ENCODE measurements at regions not wholly inside any gene's neighbourhood (a gene's known extent, or its start where the extent isn't known, plus 50 kb on each side); places are given as distances from the start of the nearest gene placed in this dataset.

DNA sequence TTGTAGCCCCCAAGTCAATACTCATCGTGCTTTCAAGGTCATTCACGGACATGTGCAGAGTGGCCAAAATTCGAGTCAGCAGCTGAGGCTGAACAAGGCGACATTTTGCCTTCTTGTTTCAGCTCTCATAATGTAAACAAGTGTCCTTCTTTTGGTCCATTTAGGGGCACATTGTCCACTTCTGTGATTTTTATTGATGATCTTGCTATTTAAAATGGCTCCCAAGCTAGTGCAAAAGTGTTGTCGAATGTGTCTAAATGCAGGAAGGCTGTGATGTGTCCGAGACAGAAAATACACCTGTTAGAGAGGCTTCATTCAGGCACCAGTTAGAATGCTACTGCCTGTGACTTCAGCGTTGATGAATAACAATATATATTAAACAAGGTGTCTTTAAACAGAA, 405.9 kb downstream of the IRS2 start:
- no CpG with 5 or more reads among the region's 7 CpGs for WGBS (ENCODE audit: insufficient coverage, low lambda C conversion rate)
- H3K4me3 ChIP-seq (ENCODE audit: low read length) = no peak overlapping the region
- DNase-seq = no peak
- H3K9me3 ChIP-seq (ENCODE audit: control insufficient read depth, low read depth, low read length) = no peaks in the 10 kb centered on the region
- H3K36me3 ChIP-seq (ENCODE audit: control insufficient read depth, insufficient read depth, low read length) = no peaks in the 10 kb centered on the region
- no peak overlapping the region for H3K27ac ChIP-seq (ENCODE audit: low read length)
- H3K4me1 ChIP-seq (ENCODE audit: control insufficient read depth, insufficient read depth, low read length) = no peaks in the 10 kb centered on the region
- H3K27me3 ChIP-seq (ENCODE audit: control insufficient read depth, insufficient read depth, low read length) = no peaks in the 10 kb centered on the region

DNA sequence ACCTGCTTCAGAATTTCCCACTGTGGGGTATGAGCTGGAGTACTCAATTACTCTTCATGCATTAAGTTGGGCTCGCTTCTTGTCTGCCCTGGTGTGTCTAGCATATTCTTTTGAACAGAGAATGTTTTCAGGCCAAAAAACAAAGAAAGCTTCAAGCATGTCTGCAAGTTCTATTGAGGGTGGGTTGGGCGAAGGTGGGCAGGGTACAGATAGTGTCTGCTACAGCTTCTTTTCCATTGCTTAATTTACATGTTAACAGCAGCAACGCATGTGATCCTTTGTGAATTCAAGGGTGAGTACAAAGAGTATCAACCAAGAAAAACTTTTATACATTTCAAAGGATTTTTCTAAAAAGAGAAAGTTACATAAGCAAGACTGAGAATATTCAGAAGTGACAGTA, 406.5 kb downstream of the IRS2 start:
- DNase-seq = no peak
- Histone ChIP-seq H3K4me1 (ENCODE audit: control insufficient read depth, insufficient read depth, low read length) (no peaks in the 10 kb centered on the region), H3K36me3 (ENCODE audit: control insufficient read depth, insufficient read depth, low read length) (no peaks in the 10 kb centered on the region), H3K27me3 (ENCODE audit: control insufficient read depth, insufficient read depth, low read length) (no peaks in the 10 kb centered on the region), H3K27ac (ENCODE audit: low read length) (no peak overlapping the region), H3K9me3 (ENCODE audit: control insufficient read depth, low read depth, low read length) (no peaks in the 10 kb centered on the region), H3K4me3 (ENCODE audit: low read length) (no peak overlapping the region)
- no CpG with 5 or more reads among the region's 3 CpGs for WGBS (ENCODE audit: insufficient coverage, low lambda C conversion rate)

DNA sequence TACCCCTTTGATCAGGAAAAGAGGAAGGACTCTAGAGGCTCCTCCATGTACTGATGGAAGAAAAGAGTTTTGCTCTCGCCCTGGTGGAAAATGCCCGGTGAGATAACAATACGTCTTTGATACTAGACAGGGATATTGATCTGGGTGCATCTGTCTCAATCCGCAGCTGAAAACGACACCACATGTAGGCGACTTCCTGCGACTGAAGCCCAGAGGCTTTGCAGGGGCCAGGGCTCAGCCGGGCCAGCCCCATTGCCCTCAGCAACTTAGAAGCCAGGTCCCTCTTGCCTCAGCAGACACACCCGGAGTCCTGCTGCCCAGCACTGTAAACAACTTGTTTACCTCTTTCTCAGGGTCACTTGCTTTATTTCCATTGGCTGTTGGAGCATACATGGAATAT, 409.4 kb downstream of the IRS2 start:
- no CpG with 5 or more reads among the region's 9 CpGs for WGBS (ENCODE audit: insufficient coverage, low lambda C conversion rate)
- Histone ChIP-seq H3K36me3 (ENCODE audit: control insufficient read depth, insufficient read depth, low read length) (no peaks in the 10 kb centered on the region), H3K27me3 (ENCODE audit: control insufficient read depth, insufficient read depth, low read length) (peaks cover 5% of the 10 kb centered on the region), H3K27ac (ENCODE audit: low read length) (no peak overlapping the region), H3K4me3 (ENCODE audit: low read length) (no peak overlapping the region), H3K9me3 (ENCODE audit: control insufficient read depth, low read depth, low read length) (no peaks in the 10 kb centered on the region), H3K4me1 (ENCODE audit: control insufficient read depth, insufficient read depth, low read length) (no peaks in the 10 kb centered on the region)
- no peak for DNase-seq

DNA sequence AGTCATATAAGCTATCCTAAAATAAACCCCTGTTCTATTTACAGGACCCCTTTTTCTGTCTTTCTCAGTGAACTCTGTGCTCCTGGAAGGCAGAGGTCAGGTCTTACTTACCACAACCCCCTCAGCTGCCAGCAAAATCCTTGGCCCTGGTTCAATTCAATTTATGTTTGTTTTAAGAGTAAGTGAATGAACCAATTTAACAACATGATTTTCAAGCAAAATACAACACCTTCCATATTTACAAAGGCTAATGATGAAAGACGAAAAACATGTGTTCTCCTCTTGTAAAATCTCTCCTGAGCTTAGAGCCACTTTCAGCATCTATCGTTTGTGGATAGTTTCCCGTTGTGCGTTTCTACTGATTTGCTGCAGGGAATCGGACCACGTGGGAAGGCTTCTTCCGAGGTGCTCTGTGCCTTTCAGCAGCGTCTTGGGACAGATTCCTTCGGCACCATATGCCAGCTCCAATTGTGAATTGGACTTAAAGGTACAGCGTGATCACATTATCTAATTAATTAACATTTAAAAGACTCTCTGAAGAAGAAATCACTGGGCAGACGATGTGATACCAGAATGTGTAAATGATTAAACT, 411.7 kb downstream of the IRS2 start:
- no peak overlapping the region for H3K4me3 ChIP-seq (ENCODE audit: low read length)
- H3K9me3 ChIP-seq (ENCODE audit: control insufficient read depth, low read depth, low read length) = no peaks in the 10 kb centered on the region
- H3K36me3 ChIP-seq (ENCODE audit: control insufficient read depth, insufficient read depth, low read length) = no peaks in the 10 kb centered on the region
- WGBS (ENCODE audit: insufficient coverage, low lambda C conversion rate) = 90% methylated on average over 7 of the region's 11 CpGs
- H3K27me3 ChIP-seq (ENCODE audit: control insufficient read depth, insufficient read depth, low read length) = peaks cover 6% of the 10 kb centered on the region
- no peak for DNase-seq
- no peak overlapping the region for H3K27ac ChIP-seq (ENCODE audit: low read length)
- no peaks in the 10 kb centered on the region for H3K4me1 ChIP-seq (ENCODE audit: control insufficient read depth, insufficient read depth, low read length)

DNA sequence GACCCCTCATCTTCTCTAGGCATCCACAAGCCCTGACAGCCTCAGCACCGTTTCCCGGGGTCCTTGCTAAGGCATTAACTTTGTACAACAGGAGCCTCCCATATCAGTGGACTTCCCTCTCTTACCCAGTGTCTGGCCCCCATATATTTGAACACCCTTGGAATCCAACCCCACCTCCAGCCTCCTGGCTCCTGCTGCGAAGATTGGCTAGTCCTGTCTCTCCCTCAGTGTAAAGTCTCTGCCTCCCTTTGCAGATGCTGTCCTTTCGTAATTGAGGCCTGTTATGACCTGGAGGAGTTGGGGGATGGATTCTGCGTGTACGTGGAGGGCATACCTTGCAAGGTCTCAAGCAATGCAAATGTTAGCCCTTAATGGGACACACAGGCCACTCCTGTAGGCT, 413.7 kb downstream of the IRS2 start:
- Histone ChIP-seq H3K9me3 (ENCODE audit: control insufficient read depth, low read depth, low read length) (no peaks in the 10 kb centered on the region), H3K4me1 (ENCODE audit: control insufficient read depth, insufficient read depth, low read length) (no peaks in the 10 kb centered on the region), H3K36me3 (ENCODE audit: control insufficient read depth, insufficient read depth, low read length) (no peaks in the 10 kb centered on the region), H3K27ac (ENCODE audit: low read length) (no peak overlapping the region), H3K27me3 (ENCODE audit: control insufficient read depth, insufficient read depth, low read length) (peaks cover 11% of the 10 kb centered on the region), H3K4me3 (ENCODE audit: low read length) (no peak overlapping the region)
- no CpG with 5 or more reads among the region's 6 CpGs for WGBS (ENCODE audit: insufficient coverage, low lambda C conversion rate)
- DNase-seq = no peak

DNA sequence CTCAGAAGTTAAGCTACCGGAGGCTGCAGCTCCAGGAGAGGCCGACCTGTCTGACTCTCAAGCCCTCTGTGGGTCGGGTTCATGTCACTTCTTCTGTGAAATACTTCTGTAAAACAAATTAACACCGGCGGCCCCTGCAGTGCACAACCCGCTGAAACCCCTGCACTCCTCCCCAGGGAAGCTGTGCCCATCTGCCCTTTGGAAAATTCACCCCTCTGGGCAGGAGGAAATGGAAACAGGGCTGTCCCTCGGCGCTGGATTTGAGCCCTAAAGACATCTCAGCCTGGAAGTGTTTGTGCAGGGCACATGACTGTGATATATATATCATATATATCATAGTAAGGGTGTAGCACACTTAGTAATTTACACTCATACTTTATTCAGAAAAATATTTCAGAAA, 415.3 kb downstream of the IRS2 start:
- no peak for DNase-seq
- Histone ChIP-seq H3K27me3 (ENCODE audit: control insufficient read depth, insufficient read depth, low read length) (peaks cover 15% of the 10 kb centered on the region), H3K9me3 (ENCODE audit: control insufficient read depth, low read depth, low read length) (no peaks in the 10 kb centered on the region), H3K27ac (ENCODE audit: low read length) (no peak overlapping the region), H3K4me1 (ENCODE audit: control insufficient read depth, insufficient read depth, low read length) (no peaks in the 10 kb centered on the region), H3K4me3 (ENCODE audit: low read length) (no peak overlapping the region), H3K36me3 (ENCODE audit: control insufficient read depth, insufficient read depth, low read length) (no peaks in the 10 kb centered on the region)
- WGBS (ENCODE audit: insufficient coverage, low lambda C conversion rate) = no CpG with 5 or more reads among the region's 8 CpGs

DNA sequence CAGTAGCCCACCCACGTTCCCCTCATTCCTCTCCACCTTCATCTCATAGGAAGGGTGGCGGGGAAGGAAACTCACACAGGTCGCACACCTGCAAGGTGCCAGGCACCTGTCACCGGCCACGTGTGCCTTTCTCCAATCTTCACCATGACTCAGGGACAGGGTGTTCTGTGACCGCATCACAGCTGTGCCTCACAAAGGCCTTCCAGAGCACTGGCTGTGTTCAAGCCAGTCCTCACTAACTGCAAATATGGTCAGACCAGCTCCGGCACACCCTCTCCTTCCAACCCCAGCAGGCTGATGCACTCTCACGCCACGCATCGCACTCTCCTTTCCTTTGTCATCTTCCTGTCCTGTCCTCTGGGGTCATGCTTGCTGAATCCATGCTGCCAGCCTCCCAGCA, 415.9 kb downstream of the IRS2 start:
- 100% methylated on average over 1 of the region's 10 CpGs for WGBS (ENCODE audit: insufficient coverage, low lambda C conversion rate)
- no peak for DNase-seq
- H3K27ac ChIP-seq (ENCODE audit: low read length) = no peak overlapping the region

DNA sequence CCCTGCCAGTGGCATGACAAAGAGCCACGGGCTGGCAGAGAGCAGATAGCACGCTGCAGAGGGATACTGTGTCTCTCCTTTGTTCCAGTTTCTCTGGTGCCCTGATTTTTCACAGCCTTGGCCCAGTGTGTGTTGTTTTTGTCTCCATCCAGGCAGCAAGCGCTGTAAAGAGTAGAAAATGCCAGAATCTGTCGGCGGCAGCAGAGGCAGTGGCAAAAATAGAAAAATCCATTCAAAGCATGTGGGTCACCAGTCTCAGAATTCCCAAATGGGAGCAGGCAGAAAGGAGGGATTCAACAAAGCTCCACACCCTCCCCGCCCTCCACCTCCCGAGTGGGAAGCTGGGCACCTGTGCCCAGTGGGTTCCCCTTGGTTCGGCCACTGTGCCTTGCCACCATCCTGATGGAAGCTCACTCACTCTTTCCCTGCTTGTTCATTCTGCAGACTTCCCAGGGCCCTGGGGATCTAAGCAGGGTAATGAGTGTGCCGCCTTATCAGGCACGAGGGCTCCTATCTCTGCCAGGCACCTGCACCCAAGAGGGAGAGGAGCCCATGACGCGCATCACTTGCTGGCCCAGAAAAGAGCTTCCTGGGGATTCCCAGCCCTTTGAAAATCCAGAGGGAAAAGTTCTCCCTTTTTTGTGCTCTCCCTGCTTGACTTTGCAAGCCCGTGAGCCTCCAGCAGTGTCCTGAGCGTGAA, 416.9 kb downstream of the IRS2 start:
- DNase-seq = no peak
- H3K36me3 ChIP-seq (ENCODE audit: control insufficient read depth, insufficient read depth, low read length) = no peaks in the 10 kb centered on the region
- H3K27ac ChIP-seq (ENCODE audit: low read length) = no peak overlapping the region
- no peaks in the 10 kb centered on the region for H3K9me3 ChIP-seq (ENCODE audit: control insufficient read depth, low read depth, low read length)
- WGBS (ENCODE audit: insufficient coverage, low lambda C conversion rate) = no CpG with 5 or more reads among the region's 14 CpGs
- H3K4me1 ChIP-seq (ENCODE audit: control insufficient read depth, insufficient read depth, low read length) = no peaks in the 10 kb centered on the region
- H3K27me3 ChIP-seq (ENCODE audit: control insufficient read depth, insufficient read depth, low read length) = peaks cover 15% of the 10 kb centered on the region
- H3K4me3 ChIP-seq (ENCODE audit: low read length) = no peak overlapping the region

More for the DNA sequence above, 415.9 kb downstream of the IRS2 start:
- Histone ChIP-seq H3K4me3 (ENCODE audit: low read length) (no peak overlapping the region), H3K27me3 (ENCODE audit: control insufficient read depth, insufficient read depth, low read length) (peaks cover 16% of the 10 kb centered on the region), H3K9me3 (ENCODE audit: control insufficient read depth, low read depth, low read length) (no peaks in the 10 kb centered on the region), H3K36me3 (ENCODE audit: control insufficient read depth, insufficient read depth, low read length) (no peaks in the 10 kb centered on the region), H3K4me1 (ENCODE audit: control insufficient read depth, insufficient read depth, low read length) (no peaks in the 10 kb centered on the region)

DNA sequence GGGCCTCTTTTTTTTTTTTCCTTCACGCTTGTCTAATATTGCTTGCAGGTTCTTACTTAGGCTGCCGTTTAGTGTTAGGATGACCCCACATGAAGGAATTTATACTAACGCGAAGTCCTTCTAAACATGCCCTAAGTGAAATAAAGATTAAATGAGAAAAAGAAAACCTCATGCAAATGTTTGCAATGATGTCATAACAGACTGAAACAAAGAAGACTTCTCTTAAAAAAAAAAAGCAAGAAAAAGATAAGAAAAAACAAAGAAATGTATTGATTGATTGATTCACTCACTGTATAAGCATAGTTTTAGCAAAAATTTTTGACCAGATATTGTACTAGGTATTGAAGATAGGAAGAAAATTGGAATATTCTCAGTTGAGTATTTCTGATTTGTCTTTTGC, 418.2 kb downstream of the IRS2 start:
- Histone ChIP-seq H3K4me1 (ENCODE audit: control insufficient read depth, insufficient read depth, low read length) (no peaks in the 10 kb centered on the region), H3K27ac (ENCODE audit: low read length) (no peak overlapping the region), H3K27me3 (ENCODE audit: control insufficient read depth, insufficient read depth, low read length) (peaks cover 11% of the 10 kb centered on the region), H3K9me3 (ENCODE audit: control insufficient read depth, low read depth, low read length) (no peaks in the 10 kb centered on the region), H3K36me3 (ENCODE audit: control insufficient read depth, insufficient read depth, low read length) (no peaks in the 10 kb centered on the region), H3K4me3 (ENCODE audit: low read length) (no peak overlapping the region)
- WGBS (ENCODE audit: insufficient coverage, low lambda C conversion rate) = 94% methylated on average over 2 of the region's 4 CpGs
- no peak for DNase-seq

DNA sequence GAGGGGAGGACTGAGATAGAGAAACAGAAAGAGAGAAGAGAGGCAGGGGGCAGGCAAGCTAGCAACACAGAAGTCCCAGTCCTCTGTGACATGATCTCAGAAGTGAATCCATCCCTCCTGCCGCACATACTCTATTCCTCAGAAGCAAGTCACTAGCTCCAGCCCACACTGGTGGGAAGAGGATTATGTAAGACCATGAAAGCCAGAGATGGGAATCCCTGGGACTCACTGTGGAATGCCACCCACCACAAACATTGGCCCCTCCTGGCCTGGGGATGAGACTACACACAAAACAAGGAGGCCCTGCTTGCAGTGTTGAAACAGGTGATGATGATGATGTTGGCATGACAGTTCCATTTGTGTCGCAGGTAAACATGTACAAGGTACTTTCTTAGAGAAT, 419.9 kb downstream of the IRS2 start:
- no peak overlapping the region for H3K4me3 ChIP-seq (ENCODE audit: low read length)
- WGBS (ENCODE audit: insufficient coverage, low lambda C conversion rate) = no CpG with 5 or more reads among the region's 2 CpGs
- DNase-seq = no peak
- peaks cover 11% of the 10 kb centered on the region for H3K27me3 ChIP-seq (ENCODE audit: control insufficient read depth, insufficient read depth, low read length)
- no peaks in the 10 kb centered on the region for H3K4me1 ChIP-seq (ENCODE audit: control insufficient read depth, insufficient read depth, low read length)
- H3K9me3 ChIP-seq (ENCODE audit: control insufficient read depth, low read depth, low read length) = no peaks in the 10 kb centered on the region
- H3K36me3 ChIP-seq (ENCODE audit: control insufficient read depth, insufficient read depth, low read length) = no peaks in the 10 kb centered on the region
- H3K27ac ChIP-seq (ENCODE audit: low read length) = no peak overlapping the region

DNA sequence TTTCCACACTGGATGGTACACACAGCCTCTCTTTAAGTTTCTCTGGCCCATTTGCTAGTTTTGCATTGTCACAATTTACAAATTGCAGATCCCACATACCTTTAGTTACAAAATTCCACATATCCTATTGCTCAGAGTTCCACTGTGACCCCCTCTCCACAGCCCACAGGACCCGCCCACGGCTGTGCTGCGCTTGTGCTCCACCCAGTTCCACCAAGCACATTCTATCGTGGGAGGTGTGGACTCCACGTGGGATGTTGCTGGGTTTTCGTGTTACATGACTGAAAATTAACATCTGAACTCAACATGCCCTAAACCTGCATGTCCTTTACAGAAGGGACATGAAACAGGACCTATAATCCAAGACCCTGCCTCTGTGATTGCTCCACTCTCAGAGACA, 423.0 kb downstream of the IRS2 start:
- H3K27ac ChIP-seq (ENCODE audit: low read length) = no peak overlapping the region
- H3K36me3 ChIP-seq (ENCODE audit: control insufficient read depth, insufficient read depth, low read length) = no peaks in the 10 kb centered on the region
- no peaks in the 10 kb centered on the region for H3K9me3 ChIP-seq (ENCODE audit: control insufficient read depth, low read depth, low read length)
- no CpG with 5 or more reads among the region's 6 CpGs for WGBS (ENCODE audit: insufficient coverage, low lambda C conversion rate)
- H3K4me3 ChIP-seq (ENCODE audit: low read length) = no peak overlapping the region
- DNase-seq = no peak
- H3K27me3 ChIP-seq (ENCODE audit: control insufficient read depth, insufficient read depth, low read length) = peaks cover 9% of the 10 kb centered on the region
- H3K4me1 ChIP-seq (ENCODE audit: control insufficient read depth, insufficient read depth, low read length) = no peaks in the 10 kb centered on the region
